G401 (cell line): ENCODE measurements at regions not wholly inside any gene's neighbourhood (a gene's known extent, or its start where the extent isn't known, plus 50 kb on each side); places are given as distances from the start of the nearest gene placed in this dataset.

ENCODE experiments used
- DNase-seq: peaks from one replicate; pipeline ENCODE4 v3.0.0-alpha.2; 2015; ENCODE audit warnings: low spot score
- in situ Hi-C: cut with HindIII; loops from 2 replicates; pipeline ENCODE4 v1.10.0; 2016; ENCODE audit warnings: low sequenced_read_pairs, mixed read lengths

GRCh38 chr12:132426349-132427173, 63.4 kb upstream of the FBRSL1 start:
- in situ Hi-C loops, result no loop called here
- DNase-seq, result no peak

- in situ Hi-C loops, result no loop called here
- DNase-seq, result no peak
Observed at GRCh38 chr12:132424811-132425210, 65.1 kb upstream of the FBRSL1 start.

- DNase-seq, result no peak
- in situ Hi-C loops, result no loop called here
Observed at GRCh38 chr12:132423820-132424645, 65.9 kb upstream of the FBRSL1 start.

GRCh38 chr12:132423251-132423819, 66.6 kb upstream of the FBRSL1 start:
- no peak for DNase-seq

GRCh38 chr12:132422381-132423043, 67.4 kb upstream of the FBRSL1 start:
- no peak for DNase-seq
- in situ Hi-C loops, result no loop called here

More at GRCh38 chr12:132423251-132423819, 66.6 kb upstream of the FBRSL1 start:
- in situ Hi-C loops, result no loop called here

GRCh38 chr12:132422040-132422380, 67.9 kb upstream of the FBRSL1 start:
- DNase-seq, result no peak
- in situ Hi-C loops, result no loop called here

- DNase-seq, result no peak
- in situ Hi-C loops, result no loop called here
Observed at GRCh38 chr12:132419631-132420246, 70.2 kb upstream of the FBRSL1 start.

- DNase-seq, result no peak
- in situ Hi-C loops, result no loop called here
Observed at GRCh38 chr12:132418393-132418925, 71.5 kb upstream of the FBRSL1 start.

- in situ Hi-C loops, result no loop called here
- no peak for DNase-seq
Observed at GRCh38 chr12:132417741-132418140, 72.2 kb upstream of the FBRSL1 start.

GRCh38 chr12:132416827-132417226, 73.1 kb upstream of the FBRSL1 start:
- DNase-seq, result no peak
- in situ Hi-C loops, result no loop called here

- no peak for DNase-seq
- in situ Hi-C loops, result no loop called here
Observed at GRCh38 chr12:132416121-132416673, 73.8 kb upstream of the FBRSL1 start.

- in situ Hi-C loops, result no loop called here
Observed at GRCh38 chr12:132415327-132416120, 74.4 kb upstream of the FBRSL1 start.

GRCh38 chr12:132414634-132415326, 75.2 kb upstream of the FBRSL1 start:
- peak; percentile 88 for DNase-seq
- in situ Hi-C loops, result no loop called here

More at GRCh38 chr12:132415327-132416120, 74.4 kb upstream of the FBRSL1 start:
- no peak for DNase-seq

- peak; percentile 19 for DNase-seq
- in situ Hi-C loops, result no loop called here
Observed at GRCh38 chr12:132413931-132414588, 75.9 kb upstream of the FBRSL1 start.

- no peak for DNase-seq
- in situ Hi-C loops, result no loop called here
Observed at GRCh38 chr12:132411457-132411856, 78.5 kb upstream of the FBRSL1 start.

GRCh38 chr12:132410849-132411248, 79.1 kb upstream of the FBRSL1 start:
- no peak for DNase-seq
- in situ Hi-C loops, result no loop called here

- DNase-seq, result no peak
- in situ Hi-C loops, result no loop called here
Observed at GRCh38 chr12:132410296-132410625, 79.7 kb upstream of the FBRSL1 start.
